HG02763 (cell line): ENCODE measurements at regions not wholly inside any gene's neighbourhood (a gene's known extent, or its start where the extent isn't known, plus 50 kb on each side); places are given as distances from the start of the nearest gene placed in this dataset.

Experiments
- ATAC-seq: cut with Tn5 transposase; IDR thresholded peaks from one replicate; pipeline ENCODE4 v1.9.1; 2021; ENCODE audit warnings: mild to moderate bottlenecking, moderate library complexity; ENCODE audit not compliant: unreplicated experiment

DNA sequence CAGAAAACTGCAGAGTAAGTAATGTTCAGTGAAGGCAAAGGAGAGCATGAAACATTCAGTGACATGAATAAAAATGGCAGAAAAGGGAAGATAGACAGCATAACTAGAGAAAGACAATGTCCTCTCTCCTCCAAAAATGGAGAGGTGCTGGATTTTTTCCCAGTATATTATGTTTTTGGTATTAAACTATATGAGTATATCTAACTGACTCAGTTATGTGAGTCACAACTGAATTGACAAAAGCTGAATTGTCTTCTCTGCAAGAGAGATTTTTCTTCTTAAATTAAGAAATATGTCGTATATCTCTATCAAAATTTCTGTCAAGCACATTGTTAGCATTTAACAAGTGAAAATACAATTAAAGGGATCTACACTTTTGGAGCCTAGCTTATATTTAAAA, 375.1 kb downstream of the CHSY3 start:
- ATAC-seq = no peak

DNA sequence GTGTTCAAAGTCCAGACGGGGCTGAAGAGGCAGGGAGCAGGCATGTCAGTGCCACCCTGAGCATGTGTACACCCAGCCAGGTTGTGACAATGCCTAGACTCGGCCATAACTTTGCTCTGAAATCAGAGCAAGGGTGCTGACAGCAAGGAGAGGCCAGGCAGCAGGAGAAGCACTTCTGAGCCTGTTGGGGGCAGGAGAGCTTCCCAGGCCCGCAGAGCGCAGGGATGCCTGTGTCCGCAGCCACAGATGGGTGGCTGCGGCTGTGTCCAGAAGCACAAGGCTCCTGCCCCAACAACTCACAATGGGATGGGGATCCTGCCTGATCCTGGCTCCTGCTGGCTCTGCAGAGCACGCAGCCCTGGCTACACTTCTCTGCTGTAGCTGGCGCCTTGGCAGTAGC, 373.9 kb downstream of the CHSY3 start:
- ATAC-seq = no peak

DNA sequence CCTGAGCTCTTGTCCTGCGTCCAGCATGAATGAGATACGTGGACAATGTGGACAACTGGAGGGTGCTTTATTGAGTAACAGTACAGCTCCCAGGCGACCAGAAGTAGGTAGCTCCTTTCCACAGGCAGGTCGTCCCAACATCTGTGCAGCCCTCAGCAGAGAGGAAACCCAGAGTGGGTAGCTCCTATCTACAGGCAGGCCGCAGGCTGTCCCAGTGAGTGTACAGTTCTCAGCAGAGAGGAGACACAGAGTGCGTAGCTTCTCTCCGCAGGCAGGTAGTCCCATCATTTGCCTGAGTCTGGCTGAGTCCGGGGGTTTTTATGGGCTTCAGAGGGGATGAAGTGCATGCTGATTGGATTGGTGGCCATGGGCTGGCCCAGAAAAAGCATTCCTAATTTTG, 373.3 kb downstream of the CHSY3 start:
- ATAC-seq = no peak

DNA sequence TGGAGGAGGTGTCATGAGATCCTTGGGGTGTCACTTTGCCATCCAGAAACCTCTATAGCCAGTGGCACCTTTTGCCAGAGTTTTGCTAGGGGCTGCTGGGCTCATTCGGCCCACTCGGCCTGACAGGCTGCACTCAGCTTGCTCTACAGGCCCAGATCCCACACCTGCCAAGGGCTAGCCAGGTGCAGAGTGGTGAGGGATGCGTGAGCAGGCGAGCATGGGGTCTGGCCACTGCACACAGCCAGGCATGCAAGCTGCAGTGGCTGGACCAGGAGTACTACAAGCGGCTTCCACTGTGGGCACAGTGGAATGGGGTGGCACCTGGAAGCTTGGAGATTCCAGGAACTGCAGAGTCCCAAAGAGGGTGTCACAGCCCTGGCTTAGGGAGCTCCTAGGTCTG, 372.7 kb downstream of the CHSY3 start:
- ATAC-seq = no peak

DNA sequence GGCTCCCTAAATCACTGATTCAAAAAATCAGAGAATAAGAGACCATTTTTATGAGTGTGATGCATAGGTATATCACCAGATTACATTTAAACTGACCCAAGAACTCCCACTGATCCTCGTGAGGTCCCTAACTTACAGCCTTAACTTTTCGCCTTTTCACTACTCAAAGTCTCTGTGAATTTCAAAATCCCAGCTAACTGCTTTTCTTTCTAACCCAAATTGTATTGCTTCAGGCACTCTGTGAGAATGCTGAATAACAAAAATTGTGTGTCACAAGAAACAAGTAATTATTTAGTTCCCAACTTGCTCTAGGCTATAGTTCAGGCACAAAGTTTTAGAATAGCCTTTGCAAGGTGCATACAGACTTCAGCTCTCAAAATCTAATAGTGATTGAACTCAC, 368.6 kb downstream of the CHSY3 start:
- no peak for ATAC-seq

DNA sequence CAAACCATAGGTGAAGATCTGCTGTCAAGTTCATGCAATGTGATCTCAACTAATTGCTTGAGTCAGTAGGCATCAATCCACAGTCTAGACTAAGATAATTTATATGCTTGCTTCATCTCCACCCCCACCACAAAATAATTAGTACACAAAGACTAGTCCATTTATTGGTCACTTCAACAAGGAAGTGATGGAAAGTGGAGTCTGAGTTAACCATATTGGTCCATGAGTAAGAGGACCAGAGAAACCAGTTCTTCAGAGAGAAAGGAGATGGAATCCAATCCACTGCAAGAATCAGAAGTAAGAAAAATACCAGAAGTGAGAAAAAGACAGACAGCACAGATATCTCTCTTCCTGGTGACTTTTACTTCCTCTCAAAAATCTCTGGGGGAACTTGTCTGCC, 366.5 kb downstream of the CHSY3 start:
- no peak for ATAC-seq

DNA sequence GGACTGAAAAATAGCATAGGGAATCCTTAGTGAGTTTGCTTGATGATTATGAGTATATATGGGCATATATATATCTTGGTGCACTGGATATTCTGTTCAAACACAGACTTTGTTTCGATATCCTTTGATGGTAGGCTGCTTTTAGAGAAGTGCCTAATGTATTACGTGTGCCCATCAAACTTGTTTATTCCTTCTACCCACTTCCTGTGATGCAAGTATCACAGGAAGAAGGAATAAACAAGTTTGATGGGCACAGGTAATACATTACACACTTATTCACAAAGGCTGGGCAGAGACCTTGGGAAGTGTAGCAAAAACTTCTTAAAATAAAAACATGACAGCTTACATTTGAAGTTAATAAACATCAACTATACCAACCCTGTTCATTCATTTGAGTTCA, 364.2 kb downstream of the CHSY3 start:
- no peak for ATAC-seq

DNA sequence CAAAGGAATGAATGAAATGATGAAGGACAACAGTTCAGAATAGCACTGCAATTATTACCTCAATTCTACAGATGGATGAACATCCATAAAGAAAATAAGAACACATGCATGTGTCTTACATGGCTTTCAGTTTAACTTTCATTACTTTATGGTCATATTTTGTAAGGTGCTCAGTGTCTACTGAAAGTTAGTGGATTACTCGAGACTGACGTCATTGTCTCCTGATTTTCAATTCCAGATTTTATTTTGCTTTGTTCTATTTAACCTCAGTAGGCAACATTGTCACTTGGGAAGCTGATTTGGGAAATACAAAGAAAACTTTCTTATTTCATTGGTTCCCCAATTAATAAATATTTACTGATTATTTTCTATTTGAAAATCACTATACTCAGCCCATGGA, 363.7 kb downstream of the CHSY3 start:
- ATAC-seq = no peak

DNA sequence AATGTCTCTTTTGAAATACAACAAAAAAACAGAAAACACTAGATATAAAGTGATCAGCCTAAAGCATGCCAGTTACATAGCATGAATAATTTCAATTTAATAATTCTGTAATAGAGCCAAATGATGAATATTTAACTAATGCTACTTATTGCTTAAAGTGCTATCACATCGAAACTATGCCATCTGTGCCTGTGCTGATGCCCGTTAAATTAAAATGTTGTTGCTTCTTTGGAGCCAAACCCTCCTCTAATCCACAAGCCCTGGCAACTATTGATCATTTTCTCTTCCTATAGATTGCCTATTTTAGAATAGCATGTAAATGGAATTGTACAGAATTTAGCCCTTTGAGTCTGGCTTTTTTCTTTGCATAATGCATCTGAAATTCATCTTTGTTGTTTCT, 356.2 kb downstream of the CHSY3 start:
- ATAC-seq = no peak

DNA sequence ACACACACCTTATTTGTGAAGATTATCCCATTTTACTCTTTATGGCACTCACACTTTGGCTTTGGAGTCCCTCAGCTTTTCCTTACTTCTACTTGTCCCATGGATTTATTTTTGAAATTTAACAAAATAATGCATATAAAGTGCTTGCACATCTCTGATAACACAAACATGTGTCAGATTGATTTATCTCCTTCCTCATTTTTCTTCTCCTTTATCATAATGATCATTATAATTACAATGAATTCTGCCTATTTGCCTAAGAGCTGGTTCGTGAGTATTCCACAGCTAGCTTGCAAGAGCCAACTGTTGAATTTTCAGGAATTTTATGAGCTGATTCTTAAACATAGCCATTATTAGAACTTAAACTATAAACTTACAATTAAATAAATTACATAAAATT, 347.7 kb downstream of the CHSY3 start:
- ATAC-seq = no peak

DNA sequence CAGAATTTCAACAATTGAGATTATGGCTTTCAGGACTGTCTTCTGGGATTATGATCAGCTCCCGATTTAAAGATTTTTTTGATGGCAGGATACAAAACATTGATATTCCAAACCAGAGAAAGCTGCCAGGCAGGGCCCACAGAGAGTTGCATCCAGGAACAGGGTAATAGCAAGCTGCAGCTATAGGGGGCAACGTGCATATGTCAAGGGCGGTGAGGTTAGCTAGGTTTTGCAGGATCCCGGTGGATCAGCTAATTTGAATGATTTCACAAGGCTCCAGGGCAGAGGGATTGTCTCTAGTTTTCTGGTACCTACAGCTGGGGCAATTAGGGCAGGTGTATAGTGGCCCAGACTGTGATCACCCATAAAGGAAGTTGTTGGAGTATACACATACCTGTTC, 339.4 kb downstream of the CHSY3 start:
- ATAC-seq = no peak

DNA sequence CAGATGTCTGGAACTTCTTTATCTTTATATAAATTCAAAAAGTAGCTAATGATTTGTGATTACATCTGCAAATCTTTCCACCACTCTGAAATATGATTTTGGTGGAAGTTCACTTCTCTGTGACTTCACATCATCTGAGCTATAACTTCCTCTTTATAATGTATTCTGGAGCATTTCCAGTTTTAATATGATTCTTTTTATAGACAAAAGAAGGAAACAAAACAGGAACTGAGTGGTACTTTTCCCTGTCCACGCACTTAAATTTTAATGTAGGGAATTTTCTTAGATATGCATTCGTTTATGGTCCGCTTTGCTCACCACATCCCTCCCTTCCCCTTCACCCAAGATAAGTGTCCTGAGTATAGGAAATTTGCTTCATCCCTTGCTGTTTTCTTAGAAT, 333.5 kb downstream of the CHSY3 start:
- no peak for ATAC-seq
